ENCODE measurements at regions not wholly inside any gene's neighbourhood (a gene's known extent, or its start where the extent isn't known, plus 50 kb on each side); places are given as distances from the start of the nearest gene placed in this dataset.

- no peaks in the 10 kb centered on the region for H3K79me2 ChIP-seq (ENCODE audit: insufficient read depth, low read length)
- no peaks in the 10 kb centered on the region for H3K4me1 ChIP-seq (ENCODE audit: control insufficient read depth in 1 of 2, insufficient read depth in 2 of 2, low read length in 2 of 2)
- H3K4me2 ChIP-seq (ENCODE audit: low read length): no peak overlapping the region
- no peak overlapping the region for H2AFZ ChIP-seq (ENCODE audit: low read depth, low read length, poor library complexity, severe bottlenecking)
- POLR2A ChIA-PET: no interaction called here
- no peak for ATAC-seq
- BruUV-seq (replicated peaks): no TSS peak
- peaks cover 8 to 12% of the 10 kb centered on the region in 2 experiments; a peak in 2 of 4 replicates for H3K9me3 ChIP-seq (ENCODE audit: control insufficient read depth in 1 of 2, insufficient read depth in 1 of 2, low read depth in 1 of 2, low read length in 2 of 2)
- H3K4me3 ChIP-seq (replicated peaks in 1 of 2; ENCODE audit: low read depth in 1 of 2, low read length in 2 of 2): no peak overlapping the region
- H3K9me2 ChIP-seq (ENCODE audit: insufficient read depth): no peaks in the 10 kb centered on the region
- CTCF ChIA-PET: no interaction called here
- RAD21 ChIA-PET (ENCODE audit: low non-redundant PET in 1 of 2, low total read pairs in 2 of 2, uncharacterized antibody in 2 of 2, unreplicated experiment in 2 of 2): no interaction called here
- intact Hi-C loops (cut with micrococcal nuclease): no loop called here
- no peak overlapping the region for H3K9ac ChIP-seq (ENCODE audit: low read length)
- no peaks in the 10 kb centered on the region for H3K36me3 ChIP-seq (ENCODE audit: control insufficient read depth in 1 of 2, insufficient read depth in 2 of 2, low read length in 2 of 2)
- TF ChIP-seq EZH2phosphoT487 (IDR thresholded peaks at IDR 0.05; ENCODE audit: borderline replicate concordance) (no peak), SP1 (IDR thresholded peaks at IDR 0.05; ENCODE audit: low read depth) (no peak), CEBPB (IDR thresholded peaks at IDR 0.05; ENCODE audit: low read depth) (no peak), ZBTB33 (IDR thresholded peaks at IDR 0.05; ENCODE audit: extremely low read depth, insufficient replicate concordance, low read length) (no peak), SRF (IDR thresholded peaks at IDR 0.05; ENCODE audit: low read depth) (no peak), TCF7L2 (IDR thresholded peaks at IDR 0.05; ENCODE audit: borderline replicate concordance, extremely low read depth, insufficient read depth, insufficient read length) (no peak), CBX3 (IDR thresholded peaks at IDR 0.05; ENCODE audit: low read depth) (no peak), REST (IDR thresholded peaks at IDR 0.05; ENCODE audit: low read depth) (no peak), SIN3A (IDR thresholded peaks at IDR 0.05; ENCODE audit: low read depth) (no peak), EGR1 (IDR thresholded peaks at IDR 0.05; ENCODE audit: low read depth) (no peak), ATF3 (IDR thresholded peaks at IDR 0.05) (no peak), JUND (IDR thresholded peaks at IDR 0.05) (no peak), ELF1 (IDR thresholded peaks at IDR 0.05; ENCODE audit: borderline replicate concordance, low read depth) (no peak), POLR2AphosphoS5 (IDR thresholded peaks at IDR 0.05; ENCODE audit: low read depth, low read length) (no peak)
- H3K27me3 ChIP-seq (ENCODE audit: insufficient read depth, low read length): no peaks in the 10 kb centered on the region
- no peaks in the 10 kb centered on the region for H4K20me1 ChIP-seq (ENCODE audit: insufficient read depth)
- H3K27ac ChIP-seq (ENCODE audit: low read depth, low read length): no peak overlapping the region
- DNase-seq (ENCODE audit: low read depth, low spot score): no peak
Observed at GRCh38 chr7:49279891-49280290, 355.5 kb downstream of the CDC14C start.
